Cardiac muscle cell (in vitro differentiated cells and primary cell): ENCODE measurements at regions not wholly inside any gene's neighbourhood (a gene's known extent, or its start where the extent isn't known, plus 50 kb on each side); places are given as distances from the start of the nearest gene placed in this dataset.

Experiments used
- DNase-seq, 2 donors: peaks; one replicate each; pipeline versions ENCODE4 v3.0.0 to v3.0.0-alpha.2; 2010 to 2017; ENCODE audit warnings: low read depth in 1 of 2, low spot score in 1 of 2
- H3K27ac ChIP-seq: fragments of 200-600 bp; sonication (generic); 2 replicates; pipeline ENCODE4 v1.5.1; 2016
- H3K27me3 ChIP-seq: fragments of 200-600 bp; sonication (generic); 2 replicates; pipeline ENCODE4 v1.6.0; 2016; ENCODE audit warnings: control low read depth
- H3K36me3 ChIP-seq: fragments of 200-600 bp; sonication (generic); 2 replicates; pipeline ENCODE4 v1.5.1; 2016; ENCODE audit warnings: control low read depth
- H3K4me1 ChIP-seq: fragments of 200-600 bp; sonication (generic); 2 replicates; pipeline ENCODE4 v1.8.1; 2017; ENCODE audit warnings: low read depth, mild to moderate bottlenecking, mixed run types
- H3K4me3 ChIP-seq: fragments of 200-600 bp; sonication (generic); 2 replicates; pipeline ENCODE4 v1.5.1; 2016; ENCODE audit warnings: mild to moderate bottlenecking
- H3K9me3 ChIP-seq: fragments of 200-600 bp; sonication (generic); 2 replicates; pipeline ENCODE4 v1.5.1; 2017; ENCODE audit warnings: low read depth, mild to moderate bottlenecking, control low read depth
- CTCF ChIP-seq: IDR thresholded peaks from 2 replicates; pipeline ENCODE4 v1.5.1; 2012; ENCODE audit warnings: low read depth, mild to moderate bottlenecking, low read length

- TF ChIP-seq CTCF = no peak
- DNase-seq = no peak
- no peak overlapping the region for H3K4me3 ChIP-seq
- H3K27ac ChIP-seq = no peak overlapping the region
- no peaks in the 10 kb centered on the region for H3K4me1 ChIP-seq
- peaks cover 59% of the 10 kb centered on the region for H3K27me3 ChIP-seq
- H3K36me3 ChIP-seq = no peaks in the 10 kb centered on the region
- no peaks in the 10 kb centered on the region for H3K9me3 ChIP-seq
These were observed 56.8 kb upstream of the GTF3A start for GRCh38 chr13:27367570-27367969.

GRCh38 chr13:27370305-27370872 is 54.0 kb upstream of the GTF3A start:
- Histone ChIP-seq H3K9me3 (no peaks in the 10 kb centered on the region), H3K27ac (no peak overlapping the region), H3K4me1 (no peaks in the 10 kb centered on the region), H3K36me3 (no peaks in the 10 kb centered on the region), H3K4me3 (no peak overlapping the region), H3K27me3 (peaks cover 60% of the 10 kb centered on the region)
- DNase-seq = no peak
- no peak for TF ChIP-seq CTCF

- no peak for DNase-seq
- peaks cover 56% of the 10 kb centered on the region for H3K27me3 ChIP-seq
- H3K4me1 ChIP-seq = no peaks in the 10 kb centered on the region
- no peak overlapping the region for H3K4me3 ChIP-seq
- no peak for TF ChIP-seq CTCF
- no peaks in the 10 kb centered on the region for H3K36me3 ChIP-seq
- H3K27ac ChIP-seq = no peak overlapping the region
- H3K9me3 ChIP-seq = no peaks in the 10 kb centered on the region
These were observed 52.5 kb upstream of the GTF3A start for GRCh38 chr13:27371932-27372331.

GRCh38 chr13:27372896-27373295 is 51.5 kb upstream of the GTF3A start:
- no peaks in the 10 kb centered on the region for H3K4me1 ChIP-seq
- peak; percentile 23 to 27 for DNase-seq
- no peaks in the 10 kb centered on the region for H3K36me3 ChIP-seq
- H3K9me3 ChIP-seq = no peaks in the 10 kb centered on the region
- no peak overlapping the region for H3K4me3 ChIP-seq
- TF ChIP-seq CTCF = no peak
- H3K27ac ChIP-seq = no peak overlapping the region
- peaks cover 48% of the 10 kb centered on the region for H3K27me3 ChIP-seq

- Histone ChIP-seq H3K36me3 (no peaks in the 10 kb centered on the region), H3K4me3 (no peak overlapping the region), H3K27ac (no peak overlapping the region), H3K27me3 (peaks cover 45% of the 10 kb centered on the region), H3K4me1 (no peaks in the 10 kb centered on the region), H3K9me3 (no peaks in the 10 kb centered on the region)
- no peak for DNase-seq
- TF ChIP-seq CTCF = no peak
These were observed 50.2 kb upstream of the GTF3A start for GRCh38 chr13:27374126-27374613.
